ENCODE measurements at regions not wholly inside any gene's neighbourhood (a gene's known extent, or its start where the extent isn't known, plus 50 kb on each side); places are given as distances from the start of the nearest gene placed in this dataset.
"Not testable (repeated sequence)": the region's sequence is repeated elsewhere in the genome, so short reads cannot be mapped to it uniquely, and the experiment has no call there.

DNA sequence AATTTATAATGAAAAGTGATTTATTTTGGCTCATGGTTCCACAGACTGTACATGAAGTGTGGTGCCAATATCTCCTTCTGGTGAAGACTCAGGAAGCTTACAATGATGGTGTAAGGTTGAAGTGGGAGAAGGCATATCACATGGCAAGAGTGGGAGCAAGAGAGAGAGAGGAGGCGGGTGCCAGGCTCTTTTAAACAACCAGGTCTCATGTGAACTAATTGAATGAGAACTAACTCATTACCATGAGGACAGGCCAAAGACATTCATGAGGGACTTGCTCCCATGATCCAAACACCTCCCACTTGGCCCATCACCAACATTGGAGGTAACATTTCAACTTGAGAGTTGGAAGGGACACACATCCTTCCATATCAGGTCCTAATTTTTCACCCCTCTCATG lies 155.2 kb downstream of the SLC38A4 start:
- DNase-seq (ENCODE audit: low read depth in 2 of 3, low spot score in 2 of 3): no peak

DNA sequence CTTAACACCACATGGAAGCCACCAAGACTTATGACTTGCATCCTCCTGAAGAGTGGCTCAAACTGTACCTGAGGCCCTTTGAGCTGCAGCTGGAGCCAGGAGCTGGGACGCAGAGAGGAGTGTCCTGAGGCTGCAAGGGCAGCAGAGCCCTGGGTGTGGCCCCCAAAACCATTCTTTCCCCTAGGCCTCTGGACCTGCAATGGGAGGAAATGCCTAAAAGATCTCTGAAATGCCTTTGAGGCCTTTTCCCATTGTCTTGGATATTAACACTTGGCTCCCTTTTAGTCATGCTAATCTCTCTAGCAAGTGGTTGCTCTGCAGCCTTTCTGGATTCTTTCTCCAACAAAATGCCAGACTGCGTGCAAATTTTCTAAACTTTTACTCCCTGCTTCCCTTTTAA lies 156.1 kb downstream of the SLC38A4 start:
- no peak for DNase-seq (ENCODE audit: low read depth in 2 of 3, low spot score in 2 of 3)

DNA sequence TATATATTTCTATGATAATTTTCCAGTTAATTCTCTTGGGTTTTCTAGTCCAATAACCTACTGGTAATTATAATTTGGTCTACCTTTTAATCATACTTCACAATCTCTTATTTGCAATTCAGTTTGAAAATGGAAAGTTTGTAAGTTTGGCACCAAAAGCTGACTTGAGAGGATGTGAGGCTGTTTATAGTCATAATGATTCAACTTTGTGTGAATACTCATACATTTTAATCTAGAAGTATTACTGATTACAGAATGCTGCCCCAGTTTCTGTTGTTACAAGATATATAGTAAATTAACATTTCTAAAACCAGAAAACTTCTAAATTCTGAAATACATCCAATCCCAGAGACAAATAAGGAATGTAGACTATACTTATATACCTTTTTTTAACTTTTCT lies 158.2 kb downstream of the SLC38A4 start:
- DNase-seq (ENCODE audit: low read depth in 2 of 3, low spot score in 2 of 3): no peak

DNA sequence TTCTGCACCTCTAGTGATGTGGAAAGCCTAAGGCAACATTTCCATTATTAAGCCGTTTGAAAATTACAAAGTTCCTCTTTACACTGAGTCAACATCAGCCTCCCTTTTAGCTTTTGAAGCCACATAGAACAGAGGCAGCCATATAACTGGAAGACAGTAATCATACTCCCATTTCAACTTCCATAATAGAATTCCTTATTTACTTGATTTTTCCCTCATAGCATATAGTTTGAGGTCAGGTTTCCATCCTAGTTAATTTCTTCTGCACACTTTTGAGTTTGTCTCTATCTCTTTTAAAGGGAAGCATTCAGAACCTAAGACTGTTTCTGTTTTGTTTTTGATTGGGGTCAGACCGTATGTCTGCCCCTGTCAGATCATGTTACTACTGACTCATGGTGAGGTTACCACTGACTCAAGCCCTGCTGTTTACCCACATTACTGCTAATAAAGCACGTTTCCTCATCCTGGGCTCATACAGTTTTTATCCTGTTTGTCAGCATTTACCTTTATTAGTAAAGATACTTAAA lies 161.0 kb downstream of the SLC38A4 start:
- no peak for DNase-seq (ENCODE audit: low read depth in 2 of 3, low spot score in 2 of 3)

DNA sequence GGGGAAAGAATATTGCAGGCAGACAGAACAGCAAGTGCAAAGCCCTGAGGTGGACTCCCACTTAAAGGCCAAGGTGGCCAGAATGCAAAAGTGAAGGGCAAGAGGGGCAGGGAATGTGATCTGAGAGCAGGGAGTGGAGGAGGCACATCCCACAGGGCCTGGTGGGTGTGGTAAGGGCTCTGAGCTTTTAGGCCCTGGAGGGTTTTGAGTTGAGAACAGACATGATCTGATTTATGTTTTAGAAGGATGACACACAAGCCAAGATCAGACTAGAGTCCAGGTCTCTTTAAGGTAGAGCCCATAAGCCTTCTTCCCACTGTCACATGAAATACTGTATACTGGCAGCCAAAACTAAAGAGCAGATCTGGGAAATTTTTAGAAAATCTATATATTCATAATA lies 162.5 kb downstream of the SLC38A4 start:
- no peak for DNase-seq (ENCODE audit: low read depth in 2 of 3, low spot score in 2 of 3)

DNA sequence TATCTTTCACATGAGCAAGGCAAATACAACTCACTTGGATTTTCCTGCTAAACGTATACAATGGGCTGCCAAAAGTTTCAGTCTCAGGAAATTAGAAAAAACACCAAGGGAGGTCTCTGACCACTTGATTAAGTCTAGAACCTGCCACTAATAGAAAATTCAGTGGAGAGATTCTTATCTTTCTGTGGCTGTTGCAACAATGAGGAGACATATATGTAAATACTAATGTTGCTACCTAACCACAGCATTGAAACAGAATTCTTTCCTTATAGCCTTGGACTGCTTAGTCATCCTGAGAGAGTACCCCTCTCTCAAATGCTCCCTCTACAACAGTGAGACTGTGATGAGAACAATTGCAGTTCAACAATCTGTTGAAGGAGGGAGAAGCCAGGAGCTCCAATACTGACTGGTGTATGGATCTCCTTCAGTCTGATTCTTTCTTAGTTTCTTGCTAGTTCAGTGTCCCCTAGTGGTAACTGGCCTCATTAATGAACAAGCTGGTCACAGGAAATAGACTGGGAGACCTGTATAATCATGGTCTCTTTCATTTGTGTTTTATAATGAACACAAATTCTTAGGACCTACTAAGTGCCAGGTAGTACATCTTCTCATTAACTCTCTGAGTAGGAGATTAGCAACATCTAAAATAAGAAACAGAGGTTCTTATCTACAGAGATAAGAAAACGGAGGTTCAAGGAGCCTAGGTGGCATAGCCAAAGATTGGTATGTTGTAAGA lies 164.5 kb downstream of the SLC38A4 start:
- DNase-seq (ENCODE audit: low read depth in 2 of 3, low spot score in 2 of 3): no peak

DNA sequence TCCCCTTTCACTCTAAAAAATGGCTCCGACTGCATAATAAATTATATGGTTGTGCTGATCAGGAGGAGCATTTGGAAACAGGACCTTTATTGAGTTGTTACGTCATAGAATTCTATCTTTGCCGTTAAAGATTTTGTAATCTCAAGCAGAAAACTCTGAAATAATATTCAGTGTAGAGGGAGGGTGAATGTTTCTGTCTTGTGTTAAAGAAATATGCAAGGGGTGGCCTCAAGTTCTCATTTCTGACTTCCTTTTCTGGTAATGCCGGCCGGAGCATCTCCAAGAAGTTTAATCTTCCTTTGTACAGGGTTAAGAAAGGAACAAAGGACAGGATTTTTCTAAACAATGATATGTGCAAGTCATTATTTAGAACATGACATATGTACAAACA lies 165.1 kb downstream of the SLC38A4 start:
- DNase-seq (ENCODE audit: low read depth in 2 of 3, low spot score in 2 of 3): no peak

DNA sequence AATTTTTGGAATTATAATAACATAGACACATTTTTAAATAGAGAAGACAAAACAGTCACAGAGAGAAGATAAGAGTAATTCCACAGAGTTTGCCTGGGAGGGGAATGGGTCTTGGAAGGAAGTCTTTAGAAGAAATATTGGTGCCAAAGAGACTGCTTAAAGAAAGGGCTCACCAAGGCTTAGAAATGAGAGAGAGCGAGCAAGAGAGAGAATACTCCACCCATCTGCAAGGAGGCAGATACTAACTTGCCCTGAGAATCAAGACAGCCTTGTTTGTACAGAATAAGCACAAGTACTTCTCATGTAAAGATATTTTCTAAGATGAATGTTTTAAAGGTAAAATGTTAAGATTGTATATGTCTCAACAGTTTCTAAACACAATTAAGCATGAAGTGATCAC lies 165.5 kb downstream of the SLC38A4 start:
- no peak for DNase-seq (ENCODE audit: low read depth in 2 of 3, low spot score in 2 of 3)

DNA sequence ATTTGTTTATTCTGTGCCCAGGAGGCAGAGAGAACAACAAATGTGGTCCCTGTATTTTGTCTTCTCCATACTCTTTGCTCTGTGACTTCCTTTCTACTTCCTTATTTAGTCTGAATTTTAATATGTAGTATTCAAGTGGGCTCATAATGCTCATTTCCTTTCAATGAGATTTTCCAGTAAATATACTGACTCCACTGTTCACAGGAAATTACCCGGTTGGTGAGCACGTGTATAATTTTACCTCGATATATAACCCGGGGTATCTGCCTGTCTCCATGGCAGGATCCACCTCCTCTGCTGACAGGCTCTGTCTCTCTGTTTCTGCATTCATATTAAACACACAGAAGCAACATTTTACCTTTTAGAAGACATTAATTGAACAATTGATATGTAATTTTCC lies 166.0 kb downstream of the SLC38A4 start:
- DNase-seq (ENCODE audit: low read depth in 2 of 3, low spot score in 2 of 3): no peak

DNA sequence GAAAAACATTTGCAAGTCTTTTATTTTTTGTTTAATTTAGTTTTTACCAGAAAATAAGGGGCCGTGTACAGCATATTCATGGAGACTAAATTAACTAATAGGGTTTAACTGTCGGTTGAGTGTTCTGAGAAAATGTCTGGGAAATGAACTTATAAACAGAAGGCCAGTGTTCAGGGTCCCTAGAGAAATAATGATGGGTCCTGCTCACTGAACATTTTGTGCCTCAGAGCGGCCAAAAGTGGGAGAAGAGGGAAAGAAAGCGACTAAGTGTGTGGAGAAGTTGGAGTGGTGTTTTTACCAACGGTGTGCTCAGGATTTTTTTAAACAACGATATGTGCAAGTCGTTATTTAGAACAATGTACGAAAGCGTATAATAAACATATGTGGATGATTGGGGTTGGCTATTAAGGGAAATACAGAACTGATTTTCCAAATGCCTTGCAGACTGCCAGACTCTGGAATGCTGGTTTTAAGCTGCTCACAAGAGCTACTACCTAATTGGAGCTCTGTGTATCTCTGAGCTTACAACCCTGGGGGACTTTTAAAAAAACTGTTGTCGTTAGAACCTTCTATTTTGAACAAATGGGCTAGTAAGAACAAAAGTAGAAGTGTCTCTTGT lies 166.7 kb downstream of the SLC38A4 start:
- no peak for DNase-seq (ENCODE audit: low read depth in 2 of 3, low spot score in 2 of 3)

DNA sequence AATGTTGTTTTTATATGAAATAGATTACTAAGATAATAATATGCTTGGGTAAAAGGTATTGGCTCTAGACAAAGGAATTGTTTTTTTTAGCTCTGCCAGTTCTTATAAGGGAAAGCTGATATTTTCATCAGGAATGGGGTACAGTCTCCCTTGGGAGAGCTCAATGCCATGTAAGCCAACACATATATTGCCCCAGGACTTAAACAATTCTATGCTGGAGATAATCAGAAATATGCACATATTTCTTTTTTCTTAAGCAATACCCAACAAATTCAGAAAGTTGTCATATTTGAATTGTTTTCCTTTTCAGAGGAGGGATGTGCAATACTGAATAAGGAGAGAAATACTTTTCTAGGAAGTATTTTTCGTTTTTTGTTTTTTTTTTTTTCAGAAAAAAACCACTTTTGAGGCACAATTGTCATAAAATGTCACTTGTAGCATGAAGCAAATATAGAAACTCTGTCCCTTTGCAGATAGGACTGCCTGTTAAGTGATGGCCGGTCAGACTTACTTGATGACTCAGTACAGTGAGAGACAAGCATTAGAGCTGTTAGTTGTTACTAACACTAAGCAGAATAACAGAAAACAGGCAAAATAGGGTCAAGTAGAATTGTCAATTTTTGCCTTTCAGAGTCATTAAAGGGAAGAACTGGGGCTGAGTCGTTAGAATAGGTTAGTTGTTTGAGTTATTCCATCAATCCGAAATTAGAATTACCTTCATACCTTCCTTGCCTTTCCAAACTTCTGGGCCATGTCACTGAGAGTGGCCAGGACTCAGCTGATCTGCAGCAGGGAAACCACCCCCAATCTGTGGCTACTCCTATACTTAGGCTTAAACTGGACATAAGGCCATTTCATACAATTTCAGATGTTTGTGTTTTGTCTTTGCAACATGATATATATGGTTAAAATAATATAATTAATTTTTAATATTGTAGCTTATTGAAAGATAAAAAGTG lies 168.1 kb downstream of the SLC38A4 start:
- DNase-seq (ENCODE audit: low read depth in 2 of 3, low spot score in 2 of 3): no peak

DNA sequence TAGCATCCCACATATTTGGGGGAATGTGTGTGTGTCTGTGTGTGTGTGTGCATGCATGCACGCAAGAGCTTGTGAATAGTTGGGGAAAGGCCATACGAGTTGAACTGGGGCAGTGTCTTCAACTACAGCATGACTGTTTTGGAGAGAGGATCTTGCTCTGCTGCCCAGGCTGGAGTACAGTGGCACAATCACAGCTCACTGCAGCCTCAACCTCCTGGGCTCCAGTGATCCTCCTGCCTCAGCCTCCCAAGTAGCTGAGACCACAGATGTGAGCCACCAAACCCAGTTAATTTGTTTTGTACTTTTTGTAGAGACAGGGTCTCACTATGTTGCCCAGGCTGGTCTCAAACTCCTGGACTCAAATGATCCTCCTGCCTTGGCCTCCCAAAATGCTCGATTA lies 169.8 kb downstream of the SLC38A4 start:
- DNase-seq (ENCODE audit: low read depth in 2 of 3, low spot score in 2 of 3): not testable (repeated sequence)

DNA sequence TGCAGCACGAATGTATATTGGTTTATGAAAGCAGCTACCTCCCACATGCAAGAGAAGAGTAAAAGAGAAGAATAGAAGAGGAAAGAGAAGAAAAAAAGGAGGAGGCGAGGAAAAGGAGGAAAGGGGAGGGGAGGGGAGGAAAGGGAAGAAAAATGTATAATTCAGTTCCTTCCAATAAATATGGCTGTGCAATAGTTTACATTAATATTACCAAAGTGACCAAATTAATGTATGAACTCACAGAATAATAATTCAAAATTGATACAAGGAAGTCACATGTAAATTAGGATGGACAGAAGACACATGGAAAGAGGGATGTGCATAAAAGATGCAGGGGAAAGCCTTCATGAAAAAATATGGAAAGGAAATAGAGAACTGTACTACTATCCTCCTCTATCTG lies 172.5 kb downstream of the SLC38A4 start:
- no peak for DNase-seq (ENCODE audit: low read depth in 2 of 3, low spot score in 2 of 3)

DNA sequence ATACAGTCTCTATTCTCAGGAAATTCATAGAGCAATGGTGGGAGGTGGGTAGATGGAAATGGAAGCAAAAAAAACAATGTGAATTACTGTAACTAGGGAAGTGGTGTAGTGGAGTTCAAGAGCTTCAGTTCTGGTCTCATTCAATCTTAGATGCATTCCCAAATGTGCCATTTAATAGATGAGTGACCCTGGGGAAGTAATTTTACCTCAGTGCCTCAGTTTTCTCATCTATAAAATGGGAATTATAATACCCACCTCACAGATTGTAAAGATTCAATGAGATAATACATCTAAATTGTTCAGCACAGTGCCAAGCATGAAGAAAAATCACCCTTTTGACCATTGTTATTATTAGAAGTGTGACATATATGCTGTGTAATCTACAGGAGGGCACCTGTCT lies 173.1 kb downstream of the SLC38A4 start:
- no peak for DNase-seq (ENCODE audit: low read depth in 2 of 3, low spot score in 2 of 3)

DNA sequence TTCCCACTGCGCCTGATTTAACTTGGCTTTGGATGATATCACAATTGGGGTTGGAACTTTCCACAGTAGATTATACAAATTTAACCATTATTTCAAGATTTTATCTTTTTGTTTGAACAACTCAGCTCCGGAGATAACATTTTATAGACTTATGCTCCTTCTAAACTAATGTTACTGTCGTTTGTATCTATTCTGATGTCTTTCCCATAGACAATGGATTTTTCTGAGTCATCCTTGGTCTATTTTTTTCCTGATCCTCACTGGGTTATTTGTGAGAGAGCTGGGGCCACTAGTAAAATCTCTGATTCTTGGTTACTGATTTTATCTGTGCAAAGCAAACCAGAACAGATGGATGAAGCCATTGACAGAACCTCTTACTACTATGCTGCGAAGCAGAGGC lies 175.1 kb downstream of the SLC38A4 start:
- no peak for DNase-seq (ENCODE audit: low read depth in 2 of 3, low spot score in 2 of 3)

DNA sequence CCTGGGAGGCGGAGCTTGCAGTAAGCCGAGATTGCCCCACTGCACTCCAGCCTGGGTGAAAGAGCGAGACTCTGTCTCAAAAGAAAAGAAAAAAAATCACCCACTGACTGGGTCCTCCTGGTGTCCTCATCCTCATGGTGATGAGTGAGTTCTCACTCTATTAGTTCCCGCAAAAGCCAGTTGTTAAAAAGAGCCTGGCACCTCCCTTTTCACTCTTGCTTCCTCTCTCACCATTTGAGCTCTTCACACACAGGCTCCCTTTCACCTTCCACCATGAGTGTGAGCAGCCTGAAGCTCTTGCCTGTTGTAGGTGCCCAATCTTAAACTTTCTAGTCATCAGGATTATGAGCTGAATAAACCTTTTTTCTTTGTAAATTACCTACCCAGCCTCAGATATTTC lies 176.4 kb downstream of the SLC38A4 start:
- DNase-seq (ENCODE audit: low read depth in 2 of 3, low spot score in 2 of 3): no peak

DNA sequence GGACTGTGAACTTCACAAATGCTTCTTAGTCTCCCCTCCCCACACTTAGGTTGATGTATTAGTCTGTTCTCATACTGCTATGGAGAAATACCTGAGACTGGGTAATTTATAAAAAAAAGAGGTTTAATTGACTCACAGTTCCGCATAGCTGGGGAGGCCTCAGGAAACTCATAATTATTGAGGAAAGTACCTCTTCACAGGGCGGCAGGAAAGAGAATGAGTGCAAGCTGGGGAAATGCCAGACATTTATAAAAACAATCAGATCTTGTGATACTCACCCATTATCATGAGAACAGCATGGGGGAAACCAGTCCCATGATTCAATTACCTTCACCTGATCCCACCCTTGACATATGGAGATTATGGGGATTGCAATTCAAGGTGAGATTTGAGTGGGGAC lies 178.8 kb downstream of the SLC38A4 start:
- DNase-seq (ENCODE audit: low read depth in 2 of 3, low spot score in 2 of 3): no peak

DNA sequence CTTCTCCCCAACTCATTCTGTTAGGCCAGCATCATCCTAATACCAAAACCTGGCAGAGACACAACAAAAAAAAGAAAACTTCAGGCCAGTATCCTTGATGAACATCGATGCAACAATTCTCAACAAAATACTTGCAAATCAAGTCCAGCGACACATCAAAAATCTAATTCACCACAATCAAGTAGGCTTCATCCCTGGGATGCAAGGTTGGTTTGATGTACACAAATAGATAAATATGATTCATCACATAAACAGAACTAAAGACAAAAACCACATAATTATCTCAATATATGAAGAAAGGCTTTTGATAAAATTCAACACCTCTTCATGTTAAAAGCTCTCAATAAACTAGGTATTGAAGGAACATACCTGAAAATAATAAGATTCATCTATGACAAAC lies 184.1 kb downstream of the SLC38A4 start:
- not testable (repeated sequence) for DNase-seq (ENCODE audit: low read depth in 2 of 3, low spot score in 2 of 3)

DNA sequence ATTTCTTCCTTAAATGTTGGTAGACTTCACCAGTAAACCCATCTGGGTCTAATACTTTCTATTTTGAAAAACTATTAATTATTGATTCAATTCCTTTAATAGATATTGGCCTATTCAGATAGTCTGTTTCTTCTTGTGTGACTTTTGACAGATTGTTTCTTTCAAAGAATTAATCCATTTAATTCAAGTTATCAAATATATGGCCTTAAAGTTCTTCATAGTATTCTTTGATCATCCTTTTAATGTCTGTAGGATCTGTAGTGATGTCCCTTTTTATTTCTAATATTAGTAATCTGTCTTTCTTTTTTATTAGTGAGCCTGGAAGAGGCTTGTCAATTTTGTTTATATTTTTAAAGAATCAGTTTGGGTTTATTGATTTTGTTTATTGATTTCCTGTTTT lies 190.0 kb downstream of the SLC38A4 start:
- no peak for DNase-seq (ENCODE audit: low read depth in 2 of 3, low spot score in 2 of 3)

DNA sequence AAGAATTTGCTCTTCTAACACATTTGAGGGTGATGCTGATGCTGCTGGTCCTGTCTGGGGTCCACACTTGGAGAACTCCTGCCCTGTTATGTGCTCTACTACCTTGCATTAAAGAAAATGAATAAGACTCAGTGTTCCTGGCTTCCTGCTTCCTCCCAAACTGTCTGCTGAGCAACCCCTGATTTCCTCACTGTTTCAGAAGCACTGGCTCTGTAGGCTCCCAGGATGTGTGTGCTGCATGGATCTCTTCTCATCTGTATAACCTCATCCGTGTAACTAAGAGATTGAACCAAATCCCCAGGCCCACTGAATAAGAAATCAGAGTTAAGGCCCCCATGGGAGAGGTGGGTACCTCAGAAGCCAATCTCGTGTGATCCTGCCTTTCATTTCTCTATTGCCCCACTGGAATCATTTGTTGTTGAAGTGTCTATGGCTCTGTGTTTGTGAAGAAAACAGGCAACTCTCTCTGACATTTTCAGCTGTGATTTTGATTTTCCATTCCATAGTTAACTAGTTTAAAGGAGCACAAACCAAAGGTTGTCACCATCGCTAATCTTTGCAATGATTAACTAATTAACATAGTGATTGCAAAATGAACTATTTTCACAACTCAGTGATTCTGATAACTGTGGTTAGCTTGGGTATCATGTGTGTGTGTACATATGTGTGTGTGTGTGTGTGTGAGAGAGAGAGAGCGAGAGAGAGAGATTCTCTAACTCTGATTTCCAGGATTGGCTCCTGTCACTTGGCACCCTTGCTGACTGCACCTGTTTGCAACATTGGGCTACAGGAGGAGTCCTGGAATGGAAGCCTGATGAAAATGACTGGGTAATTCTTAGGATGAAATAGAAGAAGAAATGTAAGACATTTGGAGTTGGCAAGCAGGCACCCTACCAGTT lies 196.2 kb downstream of the SLC38A4 start:
- DNase-seq (ENCODE audit: low read depth in 2 of 3, low spot score in 2 of 3): no peak

DNA sequence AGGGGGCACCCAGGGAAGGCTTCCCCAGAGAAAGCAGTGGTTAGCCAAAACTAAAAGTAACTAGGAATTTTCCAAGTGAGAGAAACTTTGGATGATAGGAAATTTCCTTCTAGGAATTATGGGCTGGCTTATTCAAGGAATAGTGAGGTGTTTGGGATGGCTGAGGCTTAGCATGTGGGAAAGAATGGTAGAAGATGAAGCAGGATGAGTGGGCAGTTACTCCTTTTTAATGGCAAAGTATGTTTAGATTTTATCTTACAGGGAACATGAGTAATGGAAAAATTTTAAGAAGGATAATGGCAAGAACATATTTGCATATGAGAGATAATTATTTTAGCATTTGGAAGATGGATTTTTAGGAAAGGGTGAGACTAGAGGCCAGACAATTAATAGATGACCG lies 197.6 kb downstream of the SLC38A4 start:
- DNase-seq (ENCODE audit: low read depth in 2 of 3, low spot score in 2 of 3): no peak
